Vagina (tissue), 2 donors: ENCODE measurements at regions not wholly inside any gene's neighbourhood (a gene's known extent, or its start where the extent isn't known, plus 50 kb on each side); places are given as distances from the start of the nearest gene placed in this dataset.

ENCODE experiments used
- POLR2A ChIP-seq, 2 donors: fragments of 450-650 bp; IDR thresholded peaks; one replicate each; pipeline ENCODE4 v1.6.1; 2017; ENCODE audit warnings: antibody characterized with exemption in 2 of 2, mild to moderate bottlenecking in 2 of 2, moderate library complexity in 2 of 2
- POLR2AphosphoS5 ChIP-seq, 2 donors: sonication (generic); formaldehyde crosslinking; IDR thresholded peaks; one replicate each; pipeline ENCODE4 v1.9.0; 2017; ENCODE audit warnings: antibody characterized with exemption in 2 of 2, mild to moderate bottlenecking in 2 of 2, low read depth in 1 of 2; ENCODE audit not compliant: insufficient read depth in 1 of 2
- TF ChIP-seq, protein P1 (sequence below), 3 experiments: fragments of 450-650 bp in 2 of 3; fragments of 200-600 bp in 1 of 3; sonication (generic) in 1 of 3; IDR thresholded peaks; one replicate each; pipeline ENCODE4 v1.5.1; 2017 to 2019; ENCODE audit warnings: antibody characterized with exemption in 3 of 3, mild to moderate bottlenecking in 2 of 3, moderate library complexity in 2 of 3

- TF ChIP-seq POLR2A (IDR thresholded peaks at IDR 0.05) (no peak), POLR2AphosphoS5 (IDR thresholded peaks at IDR 0.05; ENCODE audit: insufficient read depth in 1 of 2, low read depth in 1 of 2) (no peak)
- TF ChIP-seq, protein P1, sequence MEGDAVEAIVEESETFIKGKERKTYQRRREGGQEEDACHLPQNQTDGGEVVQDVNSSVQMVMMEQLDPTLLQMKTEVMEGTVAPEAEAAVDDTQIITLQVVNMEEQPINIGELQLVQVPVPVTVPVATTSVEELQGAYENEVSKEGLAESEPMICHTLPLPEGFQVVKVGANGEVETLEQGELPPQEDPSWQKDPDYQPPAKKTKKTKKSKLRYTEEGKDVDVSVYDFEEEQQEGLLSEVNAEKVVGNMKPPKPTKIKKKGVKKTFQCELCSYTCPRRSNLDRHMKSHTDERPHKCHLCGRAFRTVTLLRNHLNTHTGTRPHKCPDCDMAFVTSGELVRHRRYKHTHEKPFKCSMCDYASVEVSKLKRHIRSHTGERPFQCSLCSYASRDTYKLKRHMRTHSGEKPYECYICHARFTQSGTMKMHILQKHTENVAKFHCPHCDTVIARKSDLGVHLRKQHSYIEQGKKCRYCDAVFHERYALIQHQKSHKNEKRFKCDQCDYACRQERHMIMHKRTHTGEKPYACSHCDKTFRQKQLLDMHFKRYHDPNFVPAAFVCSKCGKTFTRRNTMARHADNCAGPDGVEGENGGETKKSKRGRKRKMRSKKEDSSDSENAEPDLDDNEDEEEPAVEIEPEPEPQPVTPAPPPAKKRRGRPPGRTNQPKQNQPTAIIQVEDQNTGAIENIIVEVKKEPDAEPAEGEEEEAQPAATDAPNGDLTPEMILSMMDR (IDR thresholded peaks at IDR 0.05), result no peak
Measured at GRCh38 chr12:83474369-83474768, 787.7 kb downstream of the TMTC2 start.
